Endothelial cell of umbilical vein (primary cell): ENCODE measurements at regions not wholly inside any gene's neighbourhood (a gene's known extent, or its start where the extent isn't known, plus 50 kb on each side); places are given as distances from the start of the nearest gene placed in this dataset.

ENCODE experiments used
- BruUV-seq: library from RNA; stranded (reverse); fragments of 400-500 nt; replicated peaks from 2 replicates; lab custom pipeline; 2021; lab: Mats Ljungman, UMichigan
- CTCF ChIA-PET: fragments of 300-600, 350-600 bp; sonication (Branson Sonifier 250); formaldehyde crosslinking; loops from one replicate; lab custom pipeline; 2021; ENCODE audit warnings: antibody characterized with exemption, inconsistent platforms; lab: Charles Lee
- POLR2A ChIA-PET: fragments of 300-600, 350-600 bp; sonication (Branson Sonifier 250); formaldehyde crosslinking; loops from one replicate; lab custom pipeline; 2021; ENCODE audit warnings: antibody characterized with exemption, inconsistent platforms; lab: Charles Lee
- DNase-seq: peaks from one replicate; pipeline ENCODE4 v3.0.0-alpha.2; 2011; ENCODE audit warnings: low read depth, low spot score
- FAIRE-seq: peaks from 2 replicates; lab custom pipeline; 2011; peaks lifted over from hg19 to GRCh38; lab: Jason Lieb, UNC
- H2AFZ ChIP-seq: 2 replicates; pipeline ENCODE4 v1.6.0; 2012; ENCODE audit warnings: low read depth, low read length, control low read depth, inconsistent platforms
- H3K27ac ChIP-seq: 2 replicates; pipeline ENCODE4 v1.5.1; 2011; ENCODE audit warnings: low read depth, mild to moderate bottlenecking, control low read depth, low read length, moderate library complexity; ENCODE audit not compliant: insufficient read depth
- H3K27me3 ChIP-seq, 2 experiments: 2 replicates each; pipeline versions ENCODE4 v1.6.0 to v1.6.1; 2011; ENCODE audit warnings: low read length in 2 of 2, mixed read lengths in 1 of 2; ENCODE audit not compliant: control insufficient read depth in 2 of 2, insufficient read depth in 2 of 2
- H3K36me3 ChIP-seq, 2 experiments: 2 replicates in 1 of 2; 3 replicates in 1 of 2; pipeline ENCODE4 v1.5.1; 2011; ENCODE audit warnings: low read length in 2 of 2, mild to moderate bottlenecking in 1 of 2, moderate library complexity in 1 of 2; ENCODE audit not compliant: control insufficient read depth in 2 of 2, insufficient read depth in 2 of 2; ENCODE audit errors: extremely low read depth in 1 of 2
- H3K4me1 ChIP-seq: 3 replicates; pipeline ENCODE4 v1.5.1; 2011; ENCODE audit warnings: mild to moderate bottlenecking, low read length; ENCODE audit not compliant: control insufficient read depth, insufficient read depth; ENCODE audit errors: extremely low read depth
- H3K4me2 ChIP-seq: 2 replicates; pipeline ENCODE4 v1.6.1; 2011; ENCODE audit warnings: low read length, control low read depth, mixed read lengths; ENCODE audit not compliant: insufficient read depth
- H3K4me3 ChIP-seq, 3 experiments: fragments of 200-600 bp in 1 of 3; sonication (generic), shearing (Covaris generic) in 1 of 3; replicated peaks in 1 of 3; 2 replicates each; pipeline ENCODE4 v1.5.1; 2011 to 2016; ENCODE audit warnings: control low read depth in 3 of 3, low read length in 3 of 3, mild to moderate bottlenecking in 2 of 3, inconsistent platforms in 1 of 3, low read depth in 1 of 3, moderate library complexity in 1 of 3; ENCODE audit not compliant: insufficient read depth in 1 of 3
- H3K79me2 ChIP-seq: 2 replicates; pipeline ENCODE4 v1.6.0; 2012; ENCODE audit warnings: low read length, inconsistent platforms; ENCODE audit not compliant: control insufficient read depth, insufficient read depth
- H3K9ac ChIP-seq: replicated peaks from 2 replicates; pipeline ENCODE3; 2011; ENCODE audit warnings: low read length, control low read depth; ENCODE audit not compliant: insufficient read depth; ENCODE audit errors: extremely low read depth
- H3K9me1 ChIP-seq: replicated peaks from 3 replicates; pipeline ENCODE4 v1.6.0; 2011; ENCODE audit warnings: mild to moderate bottlenecking, low read length; ENCODE audit not compliant: control insufficient read depth, insufficient read depth; ENCODE audit errors: extremely low read depth
- H3K9me3 ChIP-seq: replicated peaks from 2 replicates; pipeline ENCODE4 v1.5.1; 2012; ENCODE audit warnings: low read length, inconsistent platforms; ENCODE audit not compliant: control insufficient read depth, insufficient read depth
- H4K20me1 ChIP-seq: replicated peaks from 2 replicates; pipeline ENCODE3; 2011; ENCODE audit warnings: mild to moderate bottlenecking, low read length; ENCODE audit not compliant: control insufficient read depth, insufficient read depth; ENCODE audit errors: extremely low read depth
- CTCF ChIP-seq, 2 donors: IDR thresholded peaks; 1 replicate in 1 of 2; 2 replicates in 1 of 2; pipeline ENCODE4 v1.5.1; 2011; ENCODE audit warnings: low read length in 2 of 2, mild to moderate bottlenecking in 2 of 2, moderate library complexity in 2 of 2, control low read depth in 1 of 2, inconsistent platforms in 1 of 2, low read depth in 1 of 2; ENCODE audit not compliant: insufficient read depth in 1 of 2; ENCODE audit errors: extremely low read depth in 1 of 2
- EZH2 ChIP-seq: IDR thresholded peaks from 2 replicates; pipeline ENCODE4 v1.6.1; 2012; ENCODE audit warnings: borderline replicate concordance, low read depth, mild to moderate bottlenecking, moderate library complexity, low read length, inconsistent platforms; ENCODE audit not compliant: severe bottlenecking
- FOS ChIP-seq: IDR thresholded peaks from 2 replicates; pipeline ENCODE4 v1.6.1; 2011; ENCODE audit warnings: mild to moderate bottlenecking, low read length, moderate library complexity, borderline replicate concordance; ENCODE audit not compliant: insufficient read depth
- GATA2 ChIP-seq: IDR thresholded peaks from 2 replicates; pipeline ENCODE4 v1.7.0; 2011; ENCODE audit warnings: low read depth, mild to moderate bottlenecking, moderate library complexity, mixed read lengths, low read length; ENCODE audit not compliant: insufficient read length, insufficient read depth
- MYC ChIP-seq: IDR thresholded peaks from one replicate; pipeline ENCODE4 v1.6.1; 2011; ENCODE audit warnings: mild to moderate bottlenecking, low read depth, low read length
- POLR2AphosphoS5 ChIP-seq: IDR thresholded peaks from 2 replicates; pipeline ENCODE4 v1.6.1; 2012; ENCODE audit warnings: low read depth, mild to moderate bottlenecking, control low read depth, low read length, moderate library complexity; ENCODE audit not compliant: insufficient read depth
- dilution Hi-C: fragments of 300-500 bp; cut with MboI; formaldehyde crosslinking; loops from one replicate; pipeline ENCODE4 v1.15.0; 2019; ENCODE audit warnings: low sequenced_read_pairs; ENCODE audit not compliant: extremely low pct_ligation_motif_present
- intact Hi-C: fragments of 100-400 bp; cut with micrococcal nuclease; formaldehyde crosslinking; loops from one replicate; pipeline ENCODE4 v1.10.0; 2022

- H3K4me1 ChIP-seq: no peaks in the 10 kb centered on the region
- CTCF ChIA-PET: no interaction called here
Observed at GRCh38 chr10:78403781-78404180, 370.1 kb downstream of the RPS24 start.

GRCh38 chr10:78404296-78404695 is 370.6 kb downstream of the RPS24 start:
- Histone ChIP-seq H3K4me3 (no peak overlapping the region), H3K27ac (no peak overlapping the region), H3K36me3 (no peaks in the 10 kb centered on the region), H3K4me2 (no peak overlapping the region), H3K9me1 (no peaks in the 10 kb centered on the region), H4K20me1 (no peaks in the 10 kb centered on the region), H3K27me3 (peaks cover 0 to 4% of the 10 kb centered on the region in 2 experiments), H3K4me1 (no peaks in the 10 kb centered on the region), H2AFZ (no peak overlapping the region), H3K9ac (no peak overlapping the region), H3K79me2 (no peaks in the 10 kb centered on the region), H3K9me3 (no peaks in the 10 kb centered on the region)
- DNase-seq (no peak), FAIRE-seq (no peak)
- intact Hi-C loops (no loop called here), dilution Hi-C loops (no loop called here)
- TF ChIP-seq EZH2: no peak
- no peak for TF ChIP-seq POLR2AphosphoS5
- no peak for TF ChIP-seq CTCF (IDR thresholded peaks at IDR 0.05; ENCODE audit: extremely low read depth in 1 of 2, insufficient read depth in 1 of 2, low read depth in 1 of 2, low read length in 2 of 2)
- TF ChIP-seq FOS: no peak
- no TSS peak for BruUV-seq
- ChIA-PET POLR2A (no interaction called here), CTCF (no interaction called here)

More at GRCh38 chr10:78403781-78404180, 370.1 kb downstream of the RPS24 start:
- Histone ChIP-seq H3K9me3 (no peaks in the 10 kb centered on the region), H2AFZ (no peak overlapping the region), H4K20me1 (no peaks in the 10 kb centered on the region), H3K4me2 (no peak overlapping the region), H3K4me3 (no peak overlapping the region), H3K79me2 (no peaks in the 10 kb centered on the region), H3K27me3 (peaks cover 0 to 4% of the 10 kb centered on the region in 2 experiments), H3K9me1 (no peaks in the 10 kb centered on the region), H3K9ac (no peak overlapping the region), H3K27ac (no peak overlapping the region), H3K36me3 (no peaks in the 10 kb centered on the region)
- DNase-seq (no peak), FAIRE-seq (no peak)
- TF ChIP-seq MYC (no peak), EZH2 (no peak), GATA2 (no peak)
- dilution Hi-C loops (no loop called here), intact Hi-C loops (no loop called here)
- no TSS peak for BruUV-seq
- POLR2A ChIA-PET: no interaction called here
